ENCODE measurements at regions not wholly inside any gene's neighbourhood (a gene's known extent, or its start where the extent isn't known, plus 50 kb on each side); places are given as distances from the start of the nearest gene placed in this dataset.

DNA sequence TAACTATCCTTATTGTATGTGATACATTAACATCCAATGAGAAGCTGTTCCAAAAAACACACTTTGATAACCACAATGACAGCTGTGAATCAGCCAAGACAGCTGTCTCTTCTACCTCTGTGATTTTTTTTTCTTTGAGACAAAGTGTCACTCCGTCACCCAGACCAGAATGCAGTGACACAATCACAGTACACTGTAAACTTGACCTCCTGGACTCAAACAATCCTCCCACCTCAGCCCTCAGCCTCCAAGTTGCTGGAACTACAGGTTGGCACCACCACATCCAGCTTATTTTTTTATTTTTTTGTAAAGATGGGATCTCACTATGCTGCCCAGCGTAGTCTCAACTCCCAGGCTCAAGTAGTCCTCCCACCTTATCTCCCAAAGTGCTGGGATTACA lies 73.5 kb upstream of the TMCO5A start:
- Histone ChIP-seq H3K27me3 (no peaks in the 10 kb centered on the region), H3K36me3 (no peaks in the 10 kb centered on the region), H3K79me2 (ENCODE audit: low read depth) (no peaks in the 10 kb centered on the region), H3K9ac (no peak overlapping the region), H3K9me3 (ENCODE audit: low read depth) (no peaks in the 10 kb centered on the region), H2AFZ (replicated peaks) (no peak overlapping the region), H3K4me3 (no peak overlapping the region), H3K4me1 (no peaks in the 10 kb centered on the region), H3F3A (ENCODE audit: low read depth) (no peaks in the 10 kb centered on the region), H4K20me1 (ENCODE audit: low read depth) (no peaks in the 10 kb centered on the region), H3K27ac (no peak overlapping the region), H3K4me2 (no peak overlapping the region)
- Mint-ChIP-seq H3K27ac (no peak overlapping the region), H3K4me3 (no peak overlapping the region), H3K36me3 (peaks cover 1% of the 10 kb centered on the region), H3K9me3 (peaks cover 14% of the 10 kb centered on the region), H3K4me1 (no peaks in the 10 kb centered on the region), H3K27me3 (ENCODE audit: insufficient read depth, low read depth) (peaks cover 4% of the 10 kb centered on the region)
- DNase-seq (ENCODE audit: low spot score), result no peak
- TF ChIP-seq EZH2 (IDR thresholded peaks at IDR 0.05) (no peak), EZH2phosphoT487 (IDR thresholded peaks at IDR 0.05) (no peak)
- TF ChIP-seq, protein P1, sequence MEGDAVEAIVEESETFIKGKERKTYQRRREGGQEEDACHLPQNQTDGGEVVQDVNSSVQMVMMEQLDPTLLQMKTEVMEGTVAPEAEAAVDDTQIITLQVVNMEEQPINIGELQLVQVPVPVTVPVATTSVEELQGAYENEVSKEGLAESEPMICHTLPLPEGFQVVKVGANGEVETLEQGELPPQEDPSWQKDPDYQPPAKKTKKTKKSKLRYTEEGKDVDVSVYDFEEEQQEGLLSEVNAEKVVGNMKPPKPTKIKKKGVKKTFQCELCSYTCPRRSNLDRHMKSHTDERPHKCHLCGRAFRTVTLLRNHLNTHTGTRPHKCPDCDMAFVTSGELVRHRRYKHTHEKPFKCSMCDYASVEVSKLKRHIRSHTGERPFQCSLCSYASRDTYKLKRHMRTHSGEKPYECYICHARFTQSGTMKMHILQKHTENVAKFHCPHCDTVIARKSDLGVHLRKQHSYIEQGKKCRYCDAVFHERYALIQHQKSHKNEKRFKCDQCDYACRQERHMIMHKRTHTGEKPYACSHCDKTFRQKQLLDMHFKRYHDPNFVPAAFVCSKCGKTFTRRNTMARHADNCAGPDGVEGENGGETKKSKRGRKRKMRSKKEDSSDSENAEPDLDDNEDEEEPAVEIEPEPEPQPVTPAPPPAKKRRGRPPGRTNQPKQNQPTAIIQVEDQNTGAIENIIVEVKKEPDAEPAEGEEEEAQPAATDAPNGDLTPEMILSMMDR (IDR thresholded peaks at IDR 0.05), result no peak

DNA sequence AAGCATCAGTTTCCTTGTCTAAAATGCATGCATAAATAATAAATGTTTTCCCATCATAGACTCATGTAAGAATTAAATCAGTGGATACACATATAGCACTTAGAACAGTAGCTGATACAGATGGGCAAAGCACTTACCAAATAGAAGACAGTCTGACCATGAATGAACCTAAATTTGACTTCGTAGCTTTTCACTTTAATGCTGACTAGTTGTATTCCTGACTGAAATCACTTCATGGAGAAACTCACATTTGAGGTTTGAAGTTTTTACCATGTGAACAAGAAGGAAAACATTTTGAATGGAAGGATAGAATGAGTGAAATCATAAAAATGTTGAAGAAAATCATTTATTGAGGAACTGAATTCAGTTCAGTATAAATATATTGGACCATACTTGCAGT lies 68.8 kb upstream of the TMCO5A start:
- H3K4me1 Mint-ChIP-seq, result peaks cover 22% of the 10 kb centered on the region
- no peak overlapping the region for H3K4me3 ChIP-seq
- no peaks in the 10 kb centered on the region for H3K36me3 ChIP-seq
- H2AFZ ChIP-seq (replicated peaks), result no peak overlapping the region
- TF ChIP-seq EZH2 (IDR thresholded peaks at IDR 0.05) (no peak), EZH2phosphoT487 (IDR thresholded peaks at IDR 0.05) (no peak)
- TF ChIP-seq, protein P1 (IDR thresholded peaks at IDR 0.05), result no peak
- no peaks in the 10 kb centered on the region for H3F3A ChIP-seq (ENCODE audit: low read depth)
- DNase-seq (ENCODE audit: low spot score), result no peak
- no peaks in the 10 kb centered on the region for H4K20me1 ChIP-seq (ENCODE audit: low read depth)
- no peaks in the 10 kb centered on the region for H3K79me2 ChIP-seq (ENCODE audit: low read depth)
- no peak overlapping the region for H3K27ac Mint-ChIP-seq
- no peak overlapping the region for H3K4me3 Mint-ChIP-seq
- H3K27me3 Mint-ChIP-seq (ENCODE audit: insufficient read depth, low read depth), result peaks cover 4% of the 10 kb centered on the region
- H3K4me1 ChIP-seq, result peaks cover 9% of the 10 kb centered on the region
- H3K9me3 ChIP-seq (ENCODE audit: low read depth), result no peaks in the 10 kb centered on the region
- no peaks in the 10 kb centered on the region for H3K27me3 ChIP-seq
- H3K36me3 Mint-ChIP-seq, result no peaks in the 10 kb centered on the region
- no peak overlapping the region for H3K27ac ChIP-seq
- H3K9me3 Mint-ChIP-seq, result peaks cover 14% of the 10 kb centered on the region
- no peak overlapping the region for H3K9ac ChIP-seq
- H3K4me2 ChIP-seq, result no peak overlapping the region

DNA sequence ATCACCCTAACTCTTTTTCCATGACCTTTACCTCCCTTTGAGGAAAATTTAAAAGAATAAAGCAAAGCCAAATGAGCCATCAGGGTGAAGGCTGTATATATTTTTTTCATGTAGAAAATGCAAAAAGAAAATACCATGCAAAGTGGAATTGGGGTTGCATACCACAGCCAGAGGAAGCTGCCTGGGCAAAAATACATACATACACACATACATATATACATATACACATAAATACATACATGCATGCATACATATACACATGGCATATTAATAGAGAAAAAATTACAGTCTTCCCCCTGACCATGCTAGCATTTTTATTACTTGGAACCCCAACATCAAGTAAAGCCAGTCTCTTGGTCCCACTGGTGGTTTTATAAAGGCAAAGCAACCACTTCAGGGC lies 63.7 kb upstream of the TMCO5A start:
- no peaks in the 10 kb centered on the region for H3K27me3 ChIP-seq
- Mint-ChIP-seq H3K36me3 (no peaks in the 10 kb centered on the region), H3K27me3 (ENCODE audit: insufficient read depth, low read depth) (peaks cover 7% of the 10 kb centered on the region), H3K4me1 (peaks cover 44% of the 10 kb centered on the region), H3K9me3 (no peaks in the 10 kb centered on the region), H3K27ac (no peak overlapping the region), H3K4me3 (no peak overlapping the region)
- no peaks in the 10 kb centered on the region for H3K36me3 ChIP-seq
- H3K4me1 ChIP-seq, result peaks cover 17% of the 10 kb centered on the region
- H3K9ac ChIP-seq, result no peak overlapping the region
- no peaks in the 10 kb centered on the region for H4K20me1 ChIP-seq (ENCODE audit: low read depth)
- no peaks in the 10 kb centered on the region for H3K9me3 ChIP-seq (ENCODE audit: low read depth)
- no peak overlapping the region for H2AFZ ChIP-seq (replicated peaks)
- H3K4me3 ChIP-seq, result no peak overlapping the region
- no peak for DNase-seq (ENCODE audit: low spot score)
- H3K79me2 ChIP-seq (ENCODE audit: low read depth), result no peaks in the 10 kb centered on the region
- TF ChIP-seq EZH2 (IDR thresholded peaks at IDR 0.05) (no peak), EZH2phosphoT487 (IDR thresholded peaks at IDR 0.05) (no peak)
- TF ChIP-seq, protein P1 (IDR thresholded peaks at IDR 0.05), result no peak
- H3K4me2 ChIP-seq, result no peak overlapping the region
- no peaks in the 10 kb centered on the region for H3F3A ChIP-seq (ENCODE audit: low read depth)
- H3K27ac ChIP-seq, result no peak overlapping the region

Measured in neural progenitor cell (in vitro differentiated cells).